Liver (tissue), 8 donors: ENCODE measurements at regions not wholly inside any gene's neighbourhood (a gene's known extent, or its start where the extent isn't known, plus 50 kb on each side); places are given as distances from the start of the nearest gene placed in this dataset.
"Not testable (repeated sequence)": the region's sequence is repeated elsewhere in the genome, so short reads cannot be mapped to it uniquely, and the experiment has no call there.

Source experiments
- DNase-seq: peaks from one replicate; pipeline ENCODE4 v3.0.0-alpha.2; 2017; ENCODE audit warnings: low spot score
- H3K27ac ChIP-seq, 2 donors: one replicate each; pipeline ENCODE4 v1.7.0; 2013; ENCODE audit warnings: inconsistent platforms in 2 of 2, low read length in 2 of 2, control low read depth in 1 of 2, low read depth in 1 of 2, mild to moderate bottlenecking in 1 of 2
- H3K27me3 ChIP-seq, 4 donors: one replicate each; pipeline versions ENCODE4 v1.6.1 to v1.7.0; 2013; ENCODE audit warnings: low read length in 3 of 4, inconsistent platforms in 1 of 4, mild to moderate bottlenecking in 1 of 4, moderate library complexity in 1 of 4; ENCODE audit not compliant: control insufficient read depth in 4 of 4, insufficient read depth in 4 of 4
- H3K36me3 ChIP-seq, 4 donors: one replicate each; pipeline versions ENCODE4 v1.6.1 to v1.7.0; 2013; ENCODE audit warnings: low read length in 3 of 4, mild to moderate bottlenecking in 3 of 4, low read depth in 1 of 4, moderate library complexity in 1 of 4; ENCODE audit not compliant: control insufficient read depth in 4 of 4, insufficient read depth in 3 of 4
- H3K4me1 ChIP-seq, 4 donors: one replicate each; pipeline versions ENCODE4 v1.6.1 to v1.7.0; 2013; ENCODE audit warnings: low read length in 3 of 4, mild to moderate bottlenecking in 3 of 4, moderate library complexity in 1 of 4; ENCODE audit not compliant: control insufficient read depth in 4 of 4, insufficient read depth in 4 of 4
- H3K4me3 ChIP-seq, 3 donors: one replicate each; pipeline versions ENCODE4 v1.6.1 to v1.7.0; 2013; ENCODE audit warnings: low read length in 3 of 3, control low read depth in 1 of 3, low read depth in 1 of 3, mild to moderate bottlenecking in 1 of 3
- H3K9ac ChIP-seq, 2 donors: one replicate each; pipeline ENCODE4 v1.7.0; 2013; ENCODE audit warnings: low read length in 2 of 2, mild to moderate bottlenecking in 2 of 2, moderate library complexity in 2 of 2, control low read depth in 1 of 2, low read depth in 1 of 2
- H3K9me3 ChIP-seq, 4 donors: one replicate each; pipeline versions ENCODE4 v1.6.1 to v1.7.0; 2013; ENCODE audit warnings: low read length in 3 of 4; ENCODE audit not compliant: control insufficient read depth in 4 of 4
- ATF3 ChIP-seq: IDR thresholded peaks from 2 replicates; pipeline ENCODE4 v1.6.1; 2016; ENCODE audit warnings: antibody characterized with exemption
- CTCF ChIP-seq: fragments of 150-350 bp; IDR thresholded peaks from 2 replicates; pipeline ENCODE4 v1.5.1; 2017; ENCODE audit warnings: improper control_type of control experiment, low read depth, low read length; ENCODE audit not compliant: missing input control
- EGR1 ChIP-seq, 2 donors: IDR thresholded peaks; 2 replicates each; pipeline ENCODE4 v1.6.1; 2016 to 2018; ENCODE audit warnings: antibody characterized with exemption in 2 of 2, low read depth in 2 of 2
- FOXA1 ChIP-seq: IDR thresholded peaks from 2 replicates; pipeline ENCODE4 v1.6.1; 2016; ENCODE audit warnings: antibody characterized with exemption
- FOXA2 ChIP-seq: IDR thresholded peaks from 2 replicates; pipeline ENCODE4 v1.6.1; 2016; ENCODE audit warnings: antibody characterized with exemption
- GABPA ChIP-seq, 2 donors: IDR thresholded peaks in 1 of 2; conservative IDR thresholded peaks in 1 of 2; 2 replicates each; pipeline ENCODE4 v1.6.1; 2016; ENCODE audit warnings: antibody characterized with exemption in 2 of 2, mild to moderate bottlenecking in 1 of 2, moderate library complexity in 1 of 2
- HNF4A ChIP-seq, 2 donors: conservative IDR thresholded peaks; 2 replicates each; pipeline ENCODE4 v1.6.1; 2016; ENCODE audit warnings: antibody characterized with exemption in 2 of 2, mild to moderate bottlenecking in 2 of 2
- HNF4G ChIP-seq: IDR thresholded peaks from 2 replicates; pipeline ENCODE4 v1.6.1; 2016; ENCODE audit warnings: antibody characterized with exemption
- JUND ChIP-seq, 2 donors: IDR thresholded peaks; 2 replicates each; pipeline ENCODE4 v1.6.1; 2016; ENCODE audit warnings: antibody characterized with exemption in 2 of 2
- NR2F2 ChIP-seq: IDR thresholded peaks from 2 replicates; pipeline ENCODE4 v1.6.1; 2016; ENCODE audit warnings: antibody characterized with exemption
- RAD21 ChIP-seq, 2 donors: IDR thresholded peaks; 2 replicates each; pipeline ENCODE4 v1.6.1; 2016; ENCODE audit warnings: antibody characterized with exemption in 2 of 2, mild to moderate bottlenecking in 2 of 2
- REST ChIP-seq: IDR thresholded peaks from 2 replicates; pipeline ENCODE4 v1.6.1; 2016; ENCODE audit warnings: antibody characterized with exemption, mild to moderate bottlenecking
- RXRA ChIP-seq, 2 donors: IDR thresholded peaks; 2 replicates each; pipeline ENCODE4 v1.6.1; 2017 to 2018; ENCODE audit warnings: antibody characterized with exemption in 2 of 2, mild to moderate bottlenecking in 1 of 2
- TAF1 ChIP-seq: conservative IDR thresholded peaks from 2 replicates; pipeline ENCODE4 v1.6.1; 2016; ENCODE audit warnings: antibody characterized with exemption, mild to moderate bottlenecking
- YY1 ChIP-seq: IDR thresholded peaks from 2 replicates; pipeline ENCODE4 v1.6.1; 2016; ENCODE audit warnings: antibody characterized with exemption, mild to moderate bottlenecking
- WGBS: extraction: QIAGEN DNeasy Blood & Tissue Kit; methylation state at CpG from one replicate; pipeline ENCODE4 v1.1.7; 2013; 5-methylcytosine and 5-hydroxymethylcytosine counted together
- TF ChIP-seq, protein P1 (sequence below): IDR thresholded peaks from 2 replicates; pipeline ENCODE4 v1.6.1; 2016; ENCODE audit warnings: antibody characterized with exemption
- TF ChIP-seq, protein P2 (sequence below): IDR thresholded peaks from 2 replicates; pipeline ENCODE4 v1.6.1; 2016; ENCODE audit warnings: antibody characterized with exemption
- donor health status: healthy.
- donor health status: healthy.
- donor health status: healthy.
- donor health status: healthy.
- donor health status: healthy.

GRCh38 chr7:131978118-131978517, 421.7 kb upstream of the PODXL start:
- not testable (repeated sequence) for H3K27ac ChIP-seq, H3K4me3 ChIP-seq, DNase-seq, H3K9ac ChIP-seq, H3K9me3 ChIP-seq, H3K4me1 ChIP-seq, H3K27me3 ChIP-seq, H3K36me3 ChIP-seq
- 81% methylated on average over 2 of the region's 2 CpGs for WGBS

DNA sequence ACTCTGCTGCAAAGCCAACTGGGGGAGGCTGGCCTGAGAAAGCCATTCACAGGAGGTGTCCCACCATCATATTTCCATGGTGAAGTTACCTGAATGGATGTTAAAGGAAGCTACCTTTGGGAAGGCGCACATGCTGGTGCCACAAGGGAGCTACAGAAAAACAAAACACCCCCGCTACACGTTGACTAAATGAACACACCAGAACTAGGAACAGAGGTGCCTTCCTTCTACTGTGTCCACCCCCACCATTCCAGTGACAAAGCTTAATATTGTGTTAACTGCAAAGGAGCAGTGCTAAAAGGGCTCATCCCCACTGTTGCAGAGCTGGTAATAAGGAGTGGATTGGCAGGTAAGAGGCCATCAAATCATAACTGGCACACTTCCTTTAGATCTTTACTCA, 420.0 kb upstream of the PODXL start:
- H3K9ac ChIP-seq: no peak overlapping the region
- no peak overlapping the region for H3K4me3 ChIP-seq
- no peak for DNase-seq
- H3K27ac ChIP-seq: no peak overlapping the region
- TF ChIP-seq FOXA1: no peak
- no peak for TF ChIP-seq CTCF
- TF ChIP-seq ATF3: no peak
- no peak for TF ChIP-seq YY1
- no peak for TF ChIP-seq RAD21 (IDR thresholded peaks at IDR 0.05)
- TF ChIP-seq HNF4G: no peak
- TF ChIP-seq HNF4A (conservative IDR thresholded peaks at IDR 0.05): no peak
- TF ChIP-seq REST: no peak
- TF ChIP-seq, protein P1, sequence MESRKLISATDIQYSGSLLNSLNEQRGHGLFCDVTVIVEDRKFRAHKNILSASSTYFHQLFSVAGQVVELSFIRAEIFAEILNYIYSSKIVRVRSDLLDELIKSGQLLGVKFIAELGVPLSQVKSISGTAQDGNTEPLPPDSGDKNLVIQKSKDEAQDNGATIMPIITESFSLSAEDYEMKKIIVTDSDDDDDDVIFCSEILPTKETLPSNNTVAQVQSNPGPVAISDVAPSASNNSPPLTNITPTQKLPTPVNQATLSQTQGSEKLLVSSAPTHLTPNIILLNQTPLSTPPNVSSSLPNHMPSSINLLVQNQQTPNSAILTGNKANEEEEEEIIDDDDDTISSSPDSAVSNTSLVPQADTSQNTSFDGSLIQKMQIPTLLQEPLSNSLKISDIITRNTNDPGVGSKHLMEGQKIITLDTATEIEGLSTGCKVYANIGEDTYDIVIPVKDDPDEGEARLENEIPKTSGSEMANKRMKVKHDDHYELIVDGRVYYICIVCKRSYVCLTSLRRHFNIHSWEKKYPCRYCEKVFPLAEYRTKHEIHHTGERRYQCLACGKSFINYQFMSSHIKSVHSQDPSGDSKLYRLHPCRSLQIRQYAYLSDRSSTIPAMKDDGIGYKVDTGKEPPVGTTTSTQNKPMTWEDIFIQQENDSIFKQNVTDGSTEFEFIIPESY: no peak
- no peak for TF ChIP-seq JUND (IDR thresholded peaks at IDR 0.05)
- TF ChIP-seq GABPA (IDR thresholded peaks at IDR 0.05 in 1 of 2, conservative IDR thresholded peaks at IDR 0.05 in 1 of 2): no peak
- TF ChIP-seq EGR1 (IDR thresholded peaks at IDR 0.05; ENCODE audit: low read depth in 2 of 2): no peak
- TF ChIP-seq RXRA (IDR thresholded peaks at IDR 0.05): no peak
- TF ChIP-seq, protein P2, sequence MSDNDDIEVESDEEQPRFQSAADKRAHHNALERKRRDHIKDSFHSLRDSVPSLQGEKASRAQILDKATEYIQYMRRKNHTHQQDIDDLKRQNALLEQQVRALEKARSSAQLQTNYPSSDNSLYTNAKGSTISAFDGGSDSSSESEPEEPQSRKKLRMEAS: no peak
- TF ChIP-seq NR2F2: no peak
- TF ChIP-seq FOXA2: no peak
- TF ChIP-seq TAF1: no peak
- no peaks in the 10 kb centered on the region for H3K9me3 ChIP-seq
- no peaks in the 10 kb centered on the region for H3K4me1 ChIP-seq
- no peaks in the 10 kb centered on the region for H3K36me3 ChIP-seq
- 88% methylated on average over 3 of the region's 3 CpGs for WGBS
- peaks cover 0 to 4% (median 0%) of the 10 kb centered on the region in 4 donors for H3K27me3 ChIP-seq
